Activated CD8-positive, alpha-beta T cell treated with anti-CD3 and anti-CD28 coated beads for 36 hours (primary cell): ENCODE measurements at regions not wholly inside any gene's neighbourhood (a gene's known extent, or its start where the extent isn't known, plus 50 kb on each side); places are given as distances from the start of the nearest gene placed in this dataset.

Experiments used
- ATAC-seq: fragments of 200-7000 bp; cut with Tn5 transposase; one replicate; pipeline ENCODE4 v1.10.0; 2021; ENCODE audit warnings: mild to moderate bottlenecking, moderate library complexity
- CTCF ChIA-PET: fragments of 350-600 bp; sonication (Branson Sonifier 250); formaldehyde crosslinking; loops from one replicate; lab custom pipeline; 2021; ENCODE audit warnings: antibody characterized with exemption; lab: Charles Lee
- POLR2A ChIA-PET: fragments of 350-600 bp; sonication (Branson Sonifier 250); formaldehyde crosslinking; loops from one replicate; lab custom pipeline; 2021; ENCODE audit warnings: antibody characterized with exemption; lab: Charles Lee
- DNase-seq: peaks from one replicate; pipeline ENCODE4 v3.0.0-alpha.2; 2020
- H3K27ac Mint-ChIP-seq: one replicate; pipeline ENCODE4 v1.8.0; 2021; ENCODE audit warnings: mild to moderate bottlenecking, mixed read lengths
- H3K27me3 Mint-ChIP-seq: one replicate; pipeline ENCODE4 v1.8.0; 2021; ENCODE audit warnings: mixed read lengths
- H3K36me3 Mint-ChIP-seq: one replicate; pipeline ENCODE4 v1.8.0; 2021; ENCODE audit warnings: low read depth, mixed read lengths
- H3K4me1 Mint-ChIP-seq: one replicate; pipeline ENCODE4 v1.8.0; 2021; ENCODE audit warnings: low read depth, mixed read lengths
- H3K4me3 Mint-ChIP-seq: one replicate; pipeline ENCODE4 v1.8.0; 2021; ENCODE audit warnings: mild to moderate bottlenecking, moderate library complexity, mixed read lengths
- H3K9me3 Mint-ChIP-seq: one replicate; pipeline ENCODE4 v1.8.0; 2021; ENCODE audit warnings: mixed read lengths
- intact Hi-C: fragments of 100-400 bp; cut with micrococcal nuclease; formaldehyde crosslinking; loops from one replicate; pipeline ENCODE4 v1.10.0; 2022
- TF ChIP-seq, protein P1 (sequence below): fragments of 200-600 bp; IDR thresholded peaks from one replicate; pipeline ENCODE4 v1.8.0; 2022; ENCODE audit warnings: antibody characterized with exemption, mild to moderate bottlenecking

DNA sequence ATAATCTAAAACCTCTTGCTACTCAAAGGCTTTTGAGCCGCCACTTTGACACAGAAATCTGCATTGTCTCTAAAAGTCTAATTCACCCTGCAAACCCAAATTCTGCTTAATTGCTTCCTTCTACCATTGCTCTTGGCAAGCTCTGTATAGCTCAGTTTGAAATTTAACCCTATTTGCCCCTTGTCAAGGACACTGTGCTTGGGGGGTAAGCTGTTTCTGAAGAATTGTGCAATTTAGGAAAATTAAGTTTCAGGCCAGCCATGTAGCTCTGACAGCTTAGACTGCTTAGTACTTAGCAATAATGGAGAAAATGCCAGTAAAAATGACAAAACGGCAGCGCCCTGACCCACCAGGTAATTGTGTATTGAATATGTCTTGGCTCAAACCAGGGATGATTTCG is 282.2 kb downstream of the OLFM4 start:
- Mint-ChIP-seq H3K27ac (no peak overlapping the region), H3K27me3 (no peaks in the 10 kb centered on the region), H3K4me1 (no peaks in the 10 kb centered on the region), H3K36me3 (no peaks in the 10 kb centered on the region), H3K4me3 (no peak overlapping the region), H3K9me3 (peaks cover 2% of the 10 kb centered on the region)
- ATAC-seq = no peak
- DNase-seq = no peak
- ChIA-PET CTCF (no interaction called here), POLR2A (interaction anchor here (0.6 kb wide), 1 partner anchor 17 kb away, joined by 3 read pairs; no protein-coding TSS in a partner anchor)
- intact Hi-C loops = no loop called here
- TF ChIP-seq, protein P1, sequence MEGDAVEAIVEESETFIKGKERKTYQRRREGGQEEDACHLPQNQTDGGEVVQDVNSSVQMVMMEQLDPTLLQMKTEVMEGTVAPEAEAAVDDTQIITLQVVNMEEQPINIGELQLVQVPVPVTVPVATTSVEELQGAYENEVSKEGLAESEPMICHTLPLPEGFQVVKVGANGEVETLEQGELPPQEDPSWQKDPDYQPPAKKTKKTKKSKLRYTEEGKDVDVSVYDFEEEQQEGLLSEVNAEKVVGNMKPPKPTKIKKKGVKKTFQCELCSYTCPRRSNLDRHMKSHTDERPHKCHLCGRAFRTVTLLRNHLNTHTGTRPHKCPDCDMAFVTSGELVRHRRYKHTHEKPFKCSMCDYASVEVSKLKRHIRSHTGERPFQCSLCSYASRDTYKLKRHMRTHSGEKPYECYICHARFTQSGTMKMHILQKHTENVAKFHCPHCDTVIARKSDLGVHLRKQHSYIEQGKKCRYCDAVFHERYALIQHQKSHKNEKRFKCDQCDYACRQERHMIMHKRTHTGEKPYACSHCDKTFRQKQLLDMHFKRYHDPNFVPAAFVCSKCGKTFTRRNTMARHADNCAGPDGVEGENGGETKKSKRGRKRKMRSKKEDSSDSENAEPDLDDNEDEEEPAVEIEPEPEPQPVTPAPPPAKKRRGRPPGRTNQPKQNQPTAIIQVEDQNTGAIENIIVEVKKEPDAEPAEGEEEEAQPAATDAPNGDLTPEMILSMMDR = no peak

DNA sequence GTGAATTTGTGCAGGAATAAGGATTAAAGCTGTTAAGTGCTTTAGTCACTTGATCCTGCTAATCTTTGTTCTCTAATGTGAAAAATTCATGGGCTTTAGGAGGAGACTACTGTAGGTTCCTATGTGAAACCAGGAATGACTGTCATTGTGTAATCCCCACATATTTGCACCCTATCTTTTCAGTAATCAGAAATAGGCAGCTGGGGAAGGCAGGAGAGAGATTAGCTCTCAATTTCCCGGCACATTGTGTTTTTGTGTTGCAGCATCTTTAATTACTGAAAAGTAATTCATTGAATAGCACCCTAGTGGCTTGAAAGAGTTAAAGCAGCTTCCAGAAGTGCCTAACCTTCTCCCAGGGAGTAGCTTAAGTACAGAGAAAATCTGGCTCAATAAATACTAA is 282.9 kb downstream of the OLFM4 start:
- no peaks in the 10 kb centered on the region for H3K4me1 Mint-ChIP-seq
- intact Hi-C loops = no loop called here
- TF ChIP-seq, protein P1 = no peak
- DNase-seq (no peak), ATAC-seq (no peak)
- H3K27me3 Mint-ChIP-seq = no peaks in the 10 kb centered on the region
- POLR2A ChIA-PET = interaction anchor here (0.6 kb wide), 1 partner anchor 18 kb away, joined by 3 read pairs; no protein-coding TSS in a partner anchor
- CTCF ChIA-PET = no interaction called here
- H3K36me3 Mint-ChIP-seq = no peaks in the 10 kb centered on the region
- H3K9me3 Mint-ChIP-seq = peaks cover 2% of the 10 kb centered on the region
- no peak overlapping the region for H3K4me3 Mint-ChIP-seq
- no peak overlapping the region for H3K27ac Mint-ChIP-seq

DNA sequence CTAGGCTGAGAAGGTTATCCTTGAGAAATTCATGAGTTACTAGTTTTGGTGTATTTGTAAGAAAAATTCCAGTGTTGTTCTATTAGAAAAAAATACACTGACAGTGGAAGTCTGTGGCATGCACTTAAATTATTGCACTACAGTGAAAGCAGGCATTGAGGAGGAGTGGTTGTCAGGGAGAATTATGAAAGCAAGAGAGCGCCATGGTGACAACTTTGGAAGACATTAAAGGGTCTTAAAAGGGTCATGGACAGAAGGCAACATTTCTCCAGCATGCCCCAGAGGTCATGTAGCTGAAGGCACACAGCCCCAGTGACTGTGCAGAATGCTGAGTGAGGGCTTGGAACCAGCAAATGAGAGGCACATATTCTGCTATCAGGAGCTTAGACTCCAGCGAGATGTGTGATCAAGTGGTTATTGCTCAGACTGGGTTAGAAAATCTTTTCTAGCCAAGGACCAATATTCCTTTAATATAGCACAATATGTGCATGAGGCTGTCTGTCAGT is 292.7 kb downstream of the OLFM4 start:
- Mint-ChIP-seq H3K27me3 (no peaks in the 10 kb centered on the region), H3K4me1 (no peaks in the 10 kb centered on the region), H3K4me3 (no peak overlapping the region), H3K36me3 (no peaks in the 10 kb centered on the region), H3K9me3 (peaks cover 5% of the 10 kb centered on the region), H3K27ac (no peak overlapping the region)
- TF ChIP-seq, protein P1 = no peak
- no peak for ATAC-seq
- ChIA-PET CTCF (no interaction called here), POLR2A (no interaction called here)
- no peak for DNase-seq
- intact Hi-C loops = no loop called here

DNA sequence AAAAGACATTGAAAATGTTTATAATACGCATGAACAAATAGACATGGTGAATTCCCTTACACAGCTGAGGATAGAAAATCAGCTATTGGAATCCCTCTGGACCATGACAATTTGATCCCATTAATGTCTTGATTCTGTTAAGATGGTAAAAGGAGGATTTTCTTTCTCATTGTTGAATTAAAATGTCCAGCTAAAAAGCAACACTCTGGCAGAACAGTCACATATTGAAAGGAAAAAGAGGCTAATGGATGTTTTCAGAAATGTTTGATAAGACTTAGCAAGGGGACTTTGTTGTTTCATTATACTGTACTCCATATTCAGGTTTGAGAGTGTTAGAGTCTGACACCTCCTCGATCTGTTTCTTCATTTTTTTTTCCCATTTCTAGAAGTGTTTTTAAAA is 296.0 kb downstream of the OLFM4 start:
- CTCF ChIA-PET = no interaction called here
- POLR2A ChIA-PET = no interaction called here
- TF ChIP-seq, protein P1 = no peak
- no peak for DNase-seq
- Mint-ChIP-seq H3K4me1 (no peaks in the 10 kb centered on the region), H3K9me3 (peaks cover 5% of the 10 kb centered on the region), H3K27me3 (no peaks in the 10 kb centered on the region), H3K36me3 (no peaks in the 10 kb centered on the region), H3K27ac (no peak overlapping the region), H3K4me3 (no peak overlapping the region)
- intact Hi-C loops = no loop called here
- no peak for ATAC-seq

DNA sequence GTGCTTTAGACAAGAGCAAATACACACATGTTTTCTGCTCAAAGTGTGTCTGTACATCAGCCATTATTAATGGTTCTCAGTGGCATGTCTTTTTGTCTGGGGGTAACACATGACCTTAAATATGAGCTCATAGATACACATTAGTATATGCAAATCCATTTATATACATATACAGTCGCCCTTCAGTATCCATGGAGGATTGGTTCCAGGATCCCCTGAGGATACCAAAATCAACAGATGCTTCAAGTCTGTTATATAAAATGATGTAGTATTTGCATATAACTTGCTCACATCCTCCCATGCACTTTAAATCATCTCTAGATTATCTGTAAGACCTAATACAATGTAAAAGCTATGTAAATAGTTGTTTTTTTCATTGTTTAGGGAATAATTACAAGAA is 298.1 kb downstream of the OLFM4 start:
- ChIA-PET POLR2A (no interaction called here), CTCF (no interaction called here)
- no peak for ATAC-seq
- TF ChIP-seq, protein P1 = no peak
- no peak overlapping the region for H3K27ac Mint-ChIP-seq
- H3K4me1 Mint-ChIP-seq = no peaks in the 10 kb centered on the region
- H3K36me3 Mint-ChIP-seq = no peaks in the 10 kb centered on the region
- H3K27me3 Mint-ChIP-seq = no peaks in the 10 kb centered on the region
- no peak for DNase-seq
- no peak overlapping the region for H3K4me3 Mint-ChIP-seq
- intact Hi-C loops = no loop called here
- peaks cover 5% of the 10 kb centered on the region for H3K9me3 Mint-ChIP-seq
